A549 (cell line): ENCODE measurements at regions not wholly inside any gene's neighbourhood (a gene's known extent, or its start where the extent isn't known, plus 50 kb on each side); places are given as distances from the start of the nearest gene placed in this dataset.
"Not testable (repeated sequence)": the region's sequence is repeated elsewhere in the genome, so short reads cannot be mapped to it uniquely, and the experiment has no call there.

ENCODE experiments used
- CEBPB ChIP-seq, 2 experiments: fragments of >200 bp in 1 of 2; sonication (Bioruptor Twin) in 1 of 2; formaldehyde crosslinking in 1 of 2; IDR thresholded peaks; 2 replicates each; pipeline ENCODE4 v1.6.1; 2012 to 2016
- CHD2 ChIP-seq: fragments of 150-350 bp; IDR thresholded peaks from 2 replicates; pipeline ENCODE4 v1.6.1; 2014; ENCODE audit warnings: low read length; ENCODE audit not compliant: partially characterized antibody
- CTCF ChIP-seq: fragments of >200 bp; sonication (Bioruptor Twin); formaldehyde crosslinking; IDR thresholded peaks from 3 replicates; pipeline ENCODE4 v1.5.1; 2016
- E2F6 ChIP-seq: IDR thresholded peaks from 2 replicates; pipeline ENCODE4 v1.6.1; 2012; ENCODE audit warnings: low read depth, borderline replicate concordance
- ESRRA ChIP-seq: fragments of 150-350 bp; IDR thresholded peaks from 2 replicates; pipeline ENCODE4 v1.6.1; 2014; ENCODE audit warnings: mild to moderate bottlenecking, low read length, borderline replicate concordance
- PHF8 ChIP-seq: fragments of 200-600 bp; sonication (generic); IDR thresholded peaks from 2 replicates; pipeline ENCODE4 v1.6.1; 2016; ENCODE audit warnings: low read depth, mild to moderate bottlenecking, antibody characterized with exemption, moderate library complexity, borderline replicate concordance
- POLR2AphosphoS2 ChIP-seq: conservative IDR thresholded peaks from 2 replicates; pipeline ENCODE4 v1.6.1; 2012; ENCODE audit warnings: low read length, improper control_type of control experiment, inconsistent platforms
- REST ChIP-seq: fragments of 200-600 bp; sonication (generic); IDR thresholded peaks from 2 replicates; pipeline ENCODE4 v1.6.1; 2016; ENCODE audit warnings: antibody characterized with exemption, mild to moderate bottlenecking, moderate library complexity
- ZSCAN20 ChIP-seq: fragments of 250-450 bp; sonication (Bioruptor Pico); IDR thresholded peaks from 2 replicates; pipeline ENCODE4 v1.8.0; 2022; ENCODE audit warnings: mild to moderate bottlenecking, moderate library complexity

- TF ChIP-seq CTCF; ZSCAN20 (CRISPR knock-in tag); ESRRA; PHF8; E2F6; REST; CEBPB (IDR thresholded peaks at IDR 0.05); POLR2AphosphoS2; CHD2: not testable (repeated sequence)
Observed at GRCh38 chr2:94764331-94764730, 106.9 kb upstream of the TEKT4 start.
